Hepatocyte (in vitro differentiated cells): ENCODE measurements at regions not wholly inside any gene's neighbourhood (a gene's known extent, or its start where the extent isn't known, plus 50 kb on each side); places are given as distances from the start of the nearest gene placed in this dataset.

Experiments used
- DNase-seq: peaks from one replicate; pipeline ENCODE4 v3.0.0-alpha.2; 2016; ENCODE audit warnings: low spot score
- H2AFZ ChIP-seq: fragments of 200-600 bp; sonication (generic); 2 replicates; pipeline ENCODE4 v1.6.0; 2016; ENCODE audit warnings: antibody characterized with exemption, mild to moderate bottlenecking
- H3K27ac ChIP-seq: fragments of 200-600 bp; sonication (generic); 2 replicates; pipeline ENCODE4 v1.5.1; 2016; ENCODE audit warnings: mild to moderate bottlenecking
- H3K27me3 ChIP-seq: fragments of 200-600 bp; sonication (generic); 2 replicates; pipeline ENCODE4 v1.6.1; 2016
- H3K36me3 ChIP-seq: fragments of 200-600 bp; sonication (generic); replicated peaks from 2 replicates; pipeline ENCODE4 v1.5.1; 2016; ENCODE audit warnings: low read depth; ENCODE audit not compliant: insufficient read depth
- H3K4me1 ChIP-seq: fragments of 200-600 bp; sonication (generic); 2 replicates; pipeline ENCODE4 v1.5.1; 2016; ENCODE audit warnings: mild to moderate bottlenecking, moderate library complexity; ENCODE audit not compliant: insufficient read depth
- H3K4me2 ChIP-seq: fragments of 200-600 bp; sonication (generic); 2 replicates; pipeline ENCODE4 v1.6.0; 2016
- H3K4me3 ChIP-seq: fragments of 200-600 bp; sonication (generic); 2 replicates; pipeline ENCODE4 v1.5.1; 2016; ENCODE audit warnings: mild to moderate bottlenecking
- H3K79me2 ChIP-seq: fragments of 200-600 bp; sonication (generic); 2 replicates; pipeline ENCODE4 v1.6.0; 2017; ENCODE audit warnings: mild to moderate bottlenecking
- H3K9me2 ChIP-seq: fragments of 200-600 bp; sonication (generic); replicated peaks from 2 replicates; pipeline ENCODE4 v1.6.0; 2017; ENCODE audit warnings: mild to moderate bottlenecking; ENCODE audit not compliant: insufficient read depth
- H3K9me3 ChIP-seq: fragments of 200-600 bp; sonication (generic); 2 replicates; pipeline ENCODE4 v1.5.1; 2016; ENCODE audit warnings: low read depth, mild to moderate bottlenecking
- H4K20me1 ChIP-seq: fragments of 200-600 bp; sonication (generic); 2 replicates; pipeline ENCODE4 v1.6.0; 2016; ENCODE audit warnings: mild to moderate bottlenecking; ENCODE audit not compliant: insufficient read depth, poor library complexity, severe bottlenecking
- EZH2 ChIP-seq: fragments of 200-600 bp; sonication (generic); IDR thresholded peaks from 2 replicates; pipeline ENCODE4 v1.6.1; 2016; ENCODE audit warnings: antibody characterized with exemption, mild to moderate bottlenecking, borderline replicate concordance
- EZH2phosphoT487 ChIP-seq: fragments of 200-600 bp; sonication (generic); IDR thresholded peaks from one replicate; pipeline ENCODE4 v1.6.1; 2018; ENCODE audit warnings: antibody characterized with exemption, mild to moderate bottlenecking, low read depth, moderate library complexity; ENCODE audit not compliant: unreplicated experiment, severe bottlenecking
- WGBS: methylation state at CpG from one replicate; pipeline ENCODE4 v1.1.6; 2016; ENCODE audit warnings: low lambda C conversion rate; ENCODE audit errors: missing lambda C conversion rate; 5-methylcytosine and 5-hydroxymethylcytosine counted together
- TF ChIP-seq, protein P1 (sequence below): fragments of 200-600 bp; sonication (generic); IDR thresholded peaks from 2 replicates; pipeline ENCODE4 v1.5.1; 2016; ENCODE audit warnings: antibody characterized with exemption, mild to moderate bottlenecking; ENCODE audit not compliant: poor library complexity

DNA sequence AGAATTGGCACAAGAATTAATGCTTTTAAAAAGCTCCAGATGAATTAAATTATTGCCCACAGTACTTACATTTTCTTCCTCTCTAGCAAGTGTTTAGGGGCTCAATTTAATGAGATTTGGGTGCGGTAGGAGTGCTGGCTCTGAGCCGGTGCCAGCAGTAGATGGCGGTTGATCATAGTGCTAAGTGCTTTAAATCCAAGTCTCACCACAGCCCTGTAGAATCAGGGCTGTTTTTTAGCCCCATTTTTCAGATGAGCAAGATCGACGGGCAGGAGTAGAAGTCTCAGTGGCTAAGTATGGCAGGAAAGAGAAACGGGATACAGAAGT lies 136.9 kb upstream of the SALL4 start:
- Histone ChIP-seq H2AFZ (no peak overlapping the region), H3K27ac (no peak overlapping the region), H3K9me2 (no peaks in the 10 kb centered on the region), H4K20me1 (no peaks in the 10 kb centered on the region), H3K4me1 (no peaks in the 10 kb centered on the region), H3K4me2 (no peak overlapping the region), H3K27me3 (no peaks in the 10 kb centered on the region), H3K79me2 (no peaks in the 10 kb centered on the region), H3K4me3 (no peak overlapping the region), H3K36me3 (no peaks in the 10 kb centered on the region), H3K9me3 (no peaks in the 10 kb centered on the region)
- WGBS = 85% methylated on average over 6 of the region's 6 CpGs
- no peak for DNase-seq
- TF ChIP-seq, protein P1, sequence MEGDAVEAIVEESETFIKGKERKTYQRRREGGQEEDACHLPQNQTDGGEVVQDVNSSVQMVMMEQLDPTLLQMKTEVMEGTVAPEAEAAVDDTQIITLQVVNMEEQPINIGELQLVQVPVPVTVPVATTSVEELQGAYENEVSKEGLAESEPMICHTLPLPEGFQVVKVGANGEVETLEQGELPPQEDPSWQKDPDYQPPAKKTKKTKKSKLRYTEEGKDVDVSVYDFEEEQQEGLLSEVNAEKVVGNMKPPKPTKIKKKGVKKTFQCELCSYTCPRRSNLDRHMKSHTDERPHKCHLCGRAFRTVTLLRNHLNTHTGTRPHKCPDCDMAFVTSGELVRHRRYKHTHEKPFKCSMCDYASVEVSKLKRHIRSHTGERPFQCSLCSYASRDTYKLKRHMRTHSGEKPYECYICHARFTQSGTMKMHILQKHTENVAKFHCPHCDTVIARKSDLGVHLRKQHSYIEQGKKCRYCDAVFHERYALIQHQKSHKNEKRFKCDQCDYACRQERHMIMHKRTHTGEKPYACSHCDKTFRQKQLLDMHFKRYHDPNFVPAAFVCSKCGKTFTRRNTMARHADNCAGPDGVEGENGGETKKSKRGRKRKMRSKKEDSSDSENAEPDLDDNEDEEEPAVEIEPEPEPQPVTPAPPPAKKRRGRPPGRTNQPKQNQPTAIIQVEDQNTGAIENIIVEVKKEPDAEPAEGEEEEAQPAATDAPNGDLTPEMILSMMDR = no peak
- TF ChIP-seq EZH2phosphoT487 = no peak
- no peak for TF ChIP-seq EZH2

DNA sequence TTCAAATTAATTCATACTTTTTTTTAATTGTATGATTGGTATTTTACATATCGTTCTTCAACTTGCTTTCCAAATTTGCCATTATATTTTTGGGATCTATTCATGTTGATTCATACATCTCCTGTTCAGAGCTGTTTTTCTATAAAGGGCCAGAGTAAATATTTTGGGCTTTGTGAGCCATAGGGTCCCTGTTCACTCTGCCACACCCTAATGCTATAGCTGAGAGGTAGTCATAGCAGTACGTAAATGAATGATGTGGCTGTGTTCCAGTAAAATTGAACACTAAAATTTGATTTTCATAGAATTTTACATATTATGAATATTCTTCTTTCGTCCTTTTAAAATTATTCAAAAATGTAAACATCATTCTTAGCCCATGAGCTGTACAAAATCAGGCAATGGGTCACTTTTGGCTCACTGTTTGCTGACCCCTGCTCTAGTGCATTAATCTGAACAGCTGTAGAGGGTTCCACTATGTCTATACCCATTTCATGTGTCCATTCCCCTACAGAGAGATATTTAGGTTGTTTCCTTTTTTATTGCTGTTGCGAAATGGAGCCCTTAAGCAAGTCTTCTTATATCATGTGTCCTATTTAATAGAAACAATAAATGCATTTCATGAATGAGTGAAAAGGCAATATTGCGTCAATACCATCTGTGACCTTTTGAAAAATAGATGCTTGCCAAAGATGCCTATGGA lies 136.4 kb upstream of the SALL4 start:
- Histone ChIP-seq H3K36me3 (no peaks in the 10 kb centered on the region), H3K9me2 (no peaks in the 10 kb centered on the region), H3K27me3 (no peaks in the 10 kb centered on the region), H3K27ac (no peak overlapping the region), H4K20me1 (no peaks in the 10 kb centered on the region), H2AFZ (no peak overlapping the region), H3K4me2 (no peak overlapping the region), H3K4me3 (no peak overlapping the region), H3K79me2 (no peaks in the 10 kb centered on the region), H3K4me1 (no peaks in the 10 kb centered on the region), H3K9me3 (no peaks in the 10 kb centered on the region)
- DNase-seq = no peak
- 76% methylated on average over 5 of the region's 5 CpGs for WGBS
- TF ChIP-seq EZH2phosphoT487 = no peak
- TF ChIP-seq, protein P1 = no peak
- TF ChIP-seq EZH2 = no peak

DNA sequence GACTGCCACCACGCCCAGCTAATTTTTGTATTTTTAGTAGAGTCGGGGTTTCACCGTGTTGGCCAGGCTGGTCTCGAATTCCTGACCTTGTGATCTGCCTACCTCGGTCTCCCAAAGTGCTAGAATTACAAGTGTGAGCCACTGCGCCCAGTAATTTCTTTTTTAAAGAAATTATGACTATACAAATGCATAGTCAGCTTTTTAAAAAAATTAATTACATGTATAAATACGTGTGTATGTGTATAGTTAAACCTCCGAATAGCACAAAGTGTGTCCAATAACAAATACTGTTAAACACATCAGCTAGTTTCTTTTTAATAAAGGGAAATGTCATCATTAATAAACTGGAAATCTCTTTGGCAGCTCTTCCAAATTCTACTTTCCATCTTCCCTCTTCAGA lies 135.5 kb upstream of the SALL4 start:
- no peak overlapping the region for H2AFZ ChIP-seq
- H3K4me3 ChIP-seq = no peak overlapping the region
- no peaks in the 10 kb centered on the region for H3K79me2 ChIP-seq
- TF ChIP-seq EZH2phosphoT487 (no peak), EZH2 (no peak)
- TF ChIP-seq, protein P1 = no peak
- WGBS = 91% methylated on average over 8 of the region's 8 CpGs
- DNase-seq = no peak
- H3K9me2 ChIP-seq = no peaks in the 10 kb centered on the region
- no peak overlapping the region for H3K27ac ChIP-seq
- no peaks in the 10 kb centered on the region for H3K9me3 ChIP-seq
- no peaks in the 10 kb centered on the region for H3K36me3 ChIP-seq
- H3K27me3 ChIP-seq = no peaks in the 10 kb centered on the region
- H3K4me2 ChIP-seq = no peak overlapping the region
- H3K4me1 ChIP-seq = no peaks in the 10 kb centered on the region
- H4K20me1 ChIP-seq = no peaks in the 10 kb centered on the region

DNA sequence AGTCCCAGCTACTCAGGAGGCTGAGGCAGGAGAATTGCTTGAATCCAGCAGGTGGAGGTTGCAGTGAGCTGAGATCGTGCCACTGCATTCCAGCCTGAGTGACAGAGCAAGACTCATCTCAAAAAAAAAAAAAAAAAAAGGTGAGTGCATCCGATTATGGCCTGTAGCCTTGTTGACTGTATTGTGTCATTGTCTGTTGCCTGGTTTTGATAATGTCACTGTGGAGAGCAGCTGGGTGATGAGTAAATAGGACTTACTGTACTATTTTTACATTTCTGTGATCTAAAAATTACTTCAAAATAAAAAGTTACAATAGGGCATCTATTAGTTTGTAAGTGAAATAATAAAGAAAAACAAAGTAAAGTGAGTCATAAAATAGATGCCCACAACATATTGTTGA lies 134.1 kb upstream of the SALL4 start:
- Histone ChIP-seq H3K4me3 (no peak overlapping the region), H3K36me3 (no peaks in the 10 kb centered on the region), H3K27ac (no peak overlapping the region), H3K27me3 (no peaks in the 10 kb centered on the region), H3K9me2 (no peaks in the 10 kb centered on the region), H4K20me1 (no peaks in the 10 kb centered on the region), H2AFZ (no peak overlapping the region), H3K79me2 (no peaks in the 10 kb centered on the region), H3K4me1 (peaks cover 5% of the 10 kb centered on the region), H3K9me3 (no peaks in the 10 kb centered on the region), H3K4me2 (no peak overlapping the region)
- 66% methylated on average over 2 of the region's 2 CpGs for WGBS
- TF ChIP-seq EZH2 (no peak), EZH2phosphoT487 (no peak)
- TF ChIP-seq, protein P1 = no peak
- DNase-seq = no peak
